OCI-LY1 (cell line): ENCODE measurements at regions not wholly inside any gene's neighbourhood (a gene's known extent, or its start where the extent isn't known, plus 50 kb on each side); places are given as distances from the start of the nearest gene placed in this dataset.

Source experiments
- H2AFZ ChIP-seq: fragments of 200-600 bp; sonication (generic), shearing (Covaris generic); 2 replicates; pipeline ENCODE4 v1.6.0; 2014; ENCODE audit warnings: antibody characterized with exemption, mild to moderate bottlenecking, low read length
- H3F3A ChIP-seq: fragments of 200-600 bp; sonication (generic), shearing (Covaris generic); 2 replicates; pipeline ENCODE4 v1.6.0; 2014; ENCODE audit warnings: mild to moderate bottlenecking, antibody characterized with exemption, low read length, moderate library complexity; ENCODE audit not compliant: insufficient read depth
- H3K27ac ChIP-seq: fragments of 200-600 bp; sonication (generic); 2 replicates; pipeline ENCODE4 v1.5.1; 2014; ENCODE audit warnings: low read length, mixed run types, mild to moderate bottlenecking, low read depth; ENCODE audit not compliant: poor library complexity, severe bottlenecking
- H3K27me3 ChIP-seq: fragments of 200-600 bp; sonication (generic); 2 replicates; pipeline ENCODE4 v1.6.0; 2014; ENCODE audit warnings: antibody characterized with exemption, mild to moderate bottlenecking, low read length, moderate library complexity; ENCODE audit not compliant: insufficient read depth
- H3K36me3 ChIP-seq: fragments of 200-600 bp; sonication (generic); 2 replicates; pipeline ENCODE4 v1.6.1; 2014; ENCODE audit warnings: mild to moderate bottlenecking, antibody characterized with exemption, low read length, moderate library complexity, mixed read lengths; ENCODE audit not compliant: insufficient read depth
- H3K4me1 ChIP-seq: fragments of 200-600 bp; sonication (generic); 2 replicates; pipeline ENCODE4 v1.5.1; 2014; ENCODE audit warnings: mild to moderate bottlenecking, low read length, moderate library complexity; ENCODE audit not compliant: insufficient read depth, severe bottlenecking
- H3K4me2 ChIP-seq: fragments of 200-600 bp; sonication (generic), shearing (Covaris generic); 2 replicates; pipeline ENCODE4 v1.6.1; 2014; ENCODE audit warnings: low read length
- H3K4me3 ChIP-seq: fragments of 200-600 bp; sonication (generic); 2 replicates; pipeline ENCODE4 v1.5.1; 2014; ENCODE audit warnings: low read length, low read depth, mild to moderate bottlenecking, mixed read lengths; ENCODE audit not compliant: poor library complexity, severe bottlenecking
- H3K79me2 ChIP-seq: fragments of 200-600 bp; shearing (Covaris generic); 2 replicates; pipeline ENCODE4 v1.6.1; 2016; ENCODE audit warnings: mixed run types, low read length, mixed read lengths; ENCODE audit not compliant: insufficient read depth
- H3K9ac ChIP-seq: fragments of 200-600 bp; sonication (generic), shearing (Covaris generic); 2 replicates; pipeline ENCODE4 v1.6.1; 2014; ENCODE audit warnings: mild to moderate bottlenecking, low read length, mixed read lengths
- H3K9me2 ChIP-seq: fragments of 200-600 bp; sonication (generic), shearing (Covaris generic); 2 replicates; pipeline ENCODE4 v1.6.1; 2014; ENCODE audit warnings: low read depth, mild to moderate bottlenecking, low read length, mixed read lengths
- H3K9me3 ChIP-seq: fragments of 200-600 bp; shearing (Covaris generic); 2 replicates; pipeline ENCODE4 v1.6.1; 2014; ENCODE audit warnings: low read length, mixed read lengths
- H4K20me1 ChIP-seq: fragments of 200-600 bp; sonication (generic), shearing (Covaris generic); 2 replicates; pipeline ENCODE4 v1.6.0; 2016; ENCODE audit warnings: mild to moderate bottlenecking, low read length; ENCODE audit not compliant: insufficient read depth
- EZH2 ChIP-seq: fragments of 200-600 bp; sonication (generic), shearing (Covaris generic); IDR thresholded peaks from 2 replicates; pipeline ENCODE4 v1.8.0; 2017; ENCODE audit warnings: borderline replicate concordance, mixed run types, mild to moderate bottlenecking, antibody characterized with exemption, low read length, moderate library complexity, mixed read lengths
- TF ChIP-seq, protein P1 (sequence below): fragments of 200-600 bp; sonication (generic), shearing (Covaris generic); IDR thresholded peaks from 2 replicates; pipeline ENCODE4 v1.5.1; 2017; ENCODE audit warnings: mild to moderate bottlenecking, antibody characterized with exemption, low read length, moderate library complexity, mixed read lengths

DNA sequence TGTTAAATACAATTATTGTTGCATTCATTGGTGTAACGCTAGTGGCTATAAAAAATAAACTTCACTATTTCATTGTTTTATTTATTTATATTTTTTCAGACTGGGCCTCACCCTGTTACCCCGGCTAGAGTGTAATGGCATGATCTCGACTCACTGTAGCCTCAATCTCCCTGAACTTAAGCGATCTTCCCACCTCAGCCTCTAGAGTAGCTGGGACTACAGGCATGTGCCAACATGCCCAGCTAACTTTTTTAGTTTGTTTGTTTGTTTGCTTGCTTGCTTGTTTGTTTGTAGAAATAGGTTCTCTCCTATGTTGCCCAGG is 387.4 kb upstream of the PTBP2 start:
- no peaks in the 10 kb centered on the region for H3K27me3 ChIP-seq
- TF ChIP-seq EZH2 = no peak
- TF ChIP-seq, protein P1, sequence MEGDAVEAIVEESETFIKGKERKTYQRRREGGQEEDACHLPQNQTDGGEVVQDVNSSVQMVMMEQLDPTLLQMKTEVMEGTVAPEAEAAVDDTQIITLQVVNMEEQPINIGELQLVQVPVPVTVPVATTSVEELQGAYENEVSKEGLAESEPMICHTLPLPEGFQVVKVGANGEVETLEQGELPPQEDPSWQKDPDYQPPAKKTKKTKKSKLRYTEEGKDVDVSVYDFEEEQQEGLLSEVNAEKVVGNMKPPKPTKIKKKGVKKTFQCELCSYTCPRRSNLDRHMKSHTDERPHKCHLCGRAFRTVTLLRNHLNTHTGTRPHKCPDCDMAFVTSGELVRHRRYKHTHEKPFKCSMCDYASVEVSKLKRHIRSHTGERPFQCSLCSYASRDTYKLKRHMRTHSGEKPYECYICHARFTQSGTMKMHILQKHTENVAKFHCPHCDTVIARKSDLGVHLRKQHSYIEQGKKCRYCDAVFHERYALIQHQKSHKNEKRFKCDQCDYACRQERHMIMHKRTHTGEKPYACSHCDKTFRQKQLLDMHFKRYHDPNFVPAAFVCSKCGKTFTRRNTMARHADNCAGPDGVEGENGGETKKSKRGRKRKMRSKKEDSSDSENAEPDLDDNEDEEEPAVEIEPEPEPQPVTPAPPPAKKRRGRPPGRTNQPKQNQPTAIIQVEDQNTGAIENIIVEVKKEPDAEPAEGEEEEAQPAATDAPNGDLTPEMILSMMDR = no peak
- no peaks in the 10 kb centered on the region for H3F3A ChIP-seq
- no peaks in the 10 kb centered on the region for H3K4me1 ChIP-seq
- H3K9me2 ChIP-seq = no peaks in the 10 kb centered on the region
- no peaks in the 10 kb centered on the region for H4K20me1 ChIP-seq
- no peaks in the 10 kb centered on the region for H3K9me3 ChIP-seq
- no peak overlapping the region for H3K4me3 ChIP-seq
- H3K36me3 ChIP-seq = no peaks in the 10 kb centered on the region
- H3K9ac ChIP-seq = no peak overlapping the region
- H3K27ac ChIP-seq = no peak overlapping the region
- H3K4me2 ChIP-seq = no peak overlapping the region
- no peaks in the 10 kb centered on the region for H3K79me2 ChIP-seq
- no peak overlapping the region for H2AFZ ChIP-seq

- no peaks in the 10 kb centered on the region for H3K4me1 ChIP-seq
- H3K79me2 ChIP-seq = no peaks in the 10 kb centered on the region
- H3K9ac ChIP-seq = no peak overlapping the region
- H3K27me3 ChIP-seq = no peaks in the 10 kb centered on the region
- no peak overlapping the region for H3K4me2 ChIP-seq
- no peaks in the 10 kb centered on the region for H3F3A ChIP-seq
- no peaks in the 10 kb centered on the region for H3K9me3 ChIP-seq
- TF ChIP-seq, protein P1 = no peak
- no peak for TF ChIP-seq EZH2
- no peak overlapping the region for H3K4me3 ChIP-seq
- no peaks in the 10 kb centered on the region for H3K9me2 ChIP-seq
- no peaks in the 10 kb centered on the region for H3K36me3 ChIP-seq
- no peaks in the 10 kb centered on the region for H4K20me1 ChIP-seq
- no peak overlapping the region for H3K27ac ChIP-seq
- no peak overlapping the region for H2AFZ ChIP-seq
Measured at GRCh38 chr1:96338622-96339021, 383.0 kb upstream of the PTBP2 start.

DNA sequence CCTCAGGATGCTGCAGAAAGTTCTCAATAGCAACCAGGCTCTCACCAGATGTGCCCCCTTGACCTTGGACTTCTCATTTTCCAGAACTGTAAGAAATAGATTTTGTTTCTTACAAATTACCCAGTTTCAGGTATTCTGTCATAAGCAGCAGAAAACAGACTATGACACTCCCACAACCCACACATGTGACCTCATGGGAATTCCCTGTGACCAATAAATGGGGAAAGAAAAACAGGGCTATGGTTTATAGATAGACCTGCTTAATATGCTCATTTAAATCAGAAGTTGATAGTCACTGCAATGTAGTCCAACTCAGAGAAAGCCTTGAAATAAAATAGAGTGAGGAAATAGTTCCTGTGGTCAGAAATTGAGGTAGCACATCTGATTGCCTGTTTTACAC is 380.9 kb upstream of the PTBP2 start:
- no peaks in the 10 kb centered on the region for H3K9me2 ChIP-seq
- no peaks in the 10 kb centered on the region for H4K20me1 ChIP-seq
- H3K27ac ChIP-seq = no peak overlapping the region
- no peaks in the 10 kb centered on the region for H3K36me3 ChIP-seq
- no peak overlapping the region for H3K4me3 ChIP-seq
- no peak overlapping the region for H2AFZ ChIP-seq
- H3K4me2 ChIP-seq = no peak overlapping the region
- no peaks in the 10 kb centered on the region for H3K79me2 ChIP-seq
- H3K9ac ChIP-seq = no peak overlapping the region
- no peaks in the 10 kb centered on the region for H3F3A ChIP-seq
- H3K4me1 ChIP-seq = no peaks in the 10 kb centered on the region
- H3K27me3 ChIP-seq = no peaks in the 10 kb centered on the region
- no peaks in the 10 kb centered on the region for H3K9me3 ChIP-seq
- TF ChIP-seq, protein P1 = no peak
- no peak for TF ChIP-seq EZH2
